Hepatocyte (in vitro differentiated cells): ENCODE measurements at regions not wholly inside any gene's neighbourhood (a gene's known extent, or its start where the extent isn't known, plus 50 kb on each side); places are given as distances from the start of the nearest gene placed in this dataset.
"Not testable (repeated sequence)": the region's sequence is repeated elsewhere in the genome, so short reads cannot be mapped to it uniquely, and the experiment has no call there.

ENCODE experiments used
- DNase-seq: peaks from one replicate; pipeline ENCODE4 v3.0.0-alpha.2; 2016; ENCODE audit warnings: low spot score
- H2AFZ ChIP-seq: fragments of 200-600 bp; sonication (generic); 2 replicates; pipeline ENCODE4 v1.6.0; 2016; ENCODE audit warnings: antibody characterized with exemption, mild to moderate bottlenecking
- H3K27ac ChIP-seq: fragments of 200-600 bp; sonication (generic); 2 replicates; pipeline ENCODE4 v1.5.1; 2016; ENCODE audit warnings: mild to moderate bottlenecking
- H3K27me3 ChIP-seq: fragments of 200-600 bp; sonication (generic); 2 replicates; pipeline ENCODE4 v1.6.1; 2016
- H3K36me3 ChIP-seq: fragments of 200-600 bp; sonication (generic); replicated peaks from 2 replicates; pipeline ENCODE4 v1.5.1; 2016; ENCODE audit warnings: low read depth; ENCODE audit not compliant: insufficient read depth
- H3K4me1 ChIP-seq: fragments of 200-600 bp; sonication (generic); 2 replicates; pipeline ENCODE4 v1.5.1; 2016; ENCODE audit warnings: mild to moderate bottlenecking, moderate library complexity; ENCODE audit not compliant: insufficient read depth
- H3K4me2 ChIP-seq: fragments of 200-600 bp; sonication (generic); 2 replicates; pipeline ENCODE4 v1.6.0; 2016
- H3K4me3 ChIP-seq: fragments of 200-600 bp; sonication (generic); 2 replicates; pipeline ENCODE4 v1.5.1; 2016; ENCODE audit warnings: mild to moderate bottlenecking
- H3K79me2 ChIP-seq: fragments of 200-600 bp; sonication (generic); 2 replicates; pipeline ENCODE4 v1.6.0; 2017; ENCODE audit warnings: mild to moderate bottlenecking
- H3K9me2 ChIP-seq: fragments of 200-600 bp; sonication (generic); replicated peaks from 2 replicates; pipeline ENCODE4 v1.6.0; 2017; ENCODE audit warnings: mild to moderate bottlenecking; ENCODE audit not compliant: insufficient read depth
- H3K9me3 ChIP-seq: fragments of 200-600 bp; sonication (generic); 2 replicates; pipeline ENCODE4 v1.5.1; 2016; ENCODE audit warnings: low read depth, mild to moderate bottlenecking
- H4K20me1 ChIP-seq: fragments of 200-600 bp; sonication (generic); 2 replicates; pipeline ENCODE4 v1.6.0; 2016; ENCODE audit warnings: mild to moderate bottlenecking; ENCODE audit not compliant: insufficient read depth, poor library complexity, severe bottlenecking
- EZH2 ChIP-seq: fragments of 200-600 bp; sonication (generic); IDR thresholded peaks from 2 replicates; pipeline ENCODE4 v1.6.1; 2016; ENCODE audit warnings: antibody characterized with exemption, mild to moderate bottlenecking, borderline replicate concordance
- EZH2phosphoT487 ChIP-seq: fragments of 200-600 bp; sonication (generic); IDR thresholded peaks from one replicate; pipeline ENCODE4 v1.6.1; 2018; ENCODE audit warnings: antibody characterized with exemption, mild to moderate bottlenecking, low read depth, moderate library complexity; ENCODE audit not compliant: unreplicated experiment, severe bottlenecking
- WGBS: methylation state at CpG from one replicate; pipeline ENCODE4 v1.1.6; 2016; ENCODE audit warnings: low lambda C conversion rate; ENCODE audit errors: missing lambda C conversion rate; 5-methylcytosine and 5-hydroxymethylcytosine counted together
- TF ChIP-seq, protein P1 (sequence below): fragments of 200-600 bp; sonication (generic); IDR thresholded peaks from 2 replicates; pipeline ENCODE4 v1.5.1; 2016; ENCODE audit warnings: antibody characterized with exemption, mild to moderate bottlenecking; ENCODE audit not compliant: poor library complexity

DNA sequence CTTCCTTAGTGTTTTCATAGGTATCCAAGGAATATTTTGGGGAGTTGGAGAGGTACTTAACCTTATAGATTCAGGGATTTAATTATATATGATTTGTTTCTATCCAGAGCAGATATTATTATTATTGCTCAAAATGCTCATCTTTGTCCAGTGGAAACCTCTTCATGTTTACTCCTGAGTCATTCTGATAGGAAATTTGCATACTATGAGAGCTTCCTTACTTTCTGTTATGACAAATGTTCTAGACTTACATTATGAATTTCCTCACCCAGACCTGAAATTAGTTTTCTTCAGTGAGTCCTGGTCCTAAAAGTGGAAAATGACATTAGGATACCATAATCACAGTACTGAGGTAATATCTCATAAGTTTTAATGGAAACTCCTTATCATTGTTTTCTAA, 57.5 kb upstream of the PLPPR5 start:
- Histone ChIP-seq H3K4me1 (no peaks in the 10 kb centered on the region), H3K4me2 (no peak overlapping the region), H3K27ac (no peak overlapping the region), H4K20me1 (no peaks in the 10 kb centered on the region), H3K9me3 (no peaks in the 10 kb centered on the region), H3K36me3 (no peaks in the 10 kb centered on the region), H3K27me3 (no peaks in the 10 kb centered on the region), H3K9me2 (no peaks in the 10 kb centered on the region), H3K4me3 (no peak overlapping the region), H2AFZ (no peak overlapping the region), H3K79me2 (no peaks in the 10 kb centered on the region)
- TF ChIP-seq EZH2 (no peak), EZH2phosphoT487 (no peak)
- TF ChIP-seq, protein P1, sequence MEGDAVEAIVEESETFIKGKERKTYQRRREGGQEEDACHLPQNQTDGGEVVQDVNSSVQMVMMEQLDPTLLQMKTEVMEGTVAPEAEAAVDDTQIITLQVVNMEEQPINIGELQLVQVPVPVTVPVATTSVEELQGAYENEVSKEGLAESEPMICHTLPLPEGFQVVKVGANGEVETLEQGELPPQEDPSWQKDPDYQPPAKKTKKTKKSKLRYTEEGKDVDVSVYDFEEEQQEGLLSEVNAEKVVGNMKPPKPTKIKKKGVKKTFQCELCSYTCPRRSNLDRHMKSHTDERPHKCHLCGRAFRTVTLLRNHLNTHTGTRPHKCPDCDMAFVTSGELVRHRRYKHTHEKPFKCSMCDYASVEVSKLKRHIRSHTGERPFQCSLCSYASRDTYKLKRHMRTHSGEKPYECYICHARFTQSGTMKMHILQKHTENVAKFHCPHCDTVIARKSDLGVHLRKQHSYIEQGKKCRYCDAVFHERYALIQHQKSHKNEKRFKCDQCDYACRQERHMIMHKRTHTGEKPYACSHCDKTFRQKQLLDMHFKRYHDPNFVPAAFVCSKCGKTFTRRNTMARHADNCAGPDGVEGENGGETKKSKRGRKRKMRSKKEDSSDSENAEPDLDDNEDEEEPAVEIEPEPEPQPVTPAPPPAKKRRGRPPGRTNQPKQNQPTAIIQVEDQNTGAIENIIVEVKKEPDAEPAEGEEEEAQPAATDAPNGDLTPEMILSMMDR: no peak
- DNase-seq: no peak

DNA sequence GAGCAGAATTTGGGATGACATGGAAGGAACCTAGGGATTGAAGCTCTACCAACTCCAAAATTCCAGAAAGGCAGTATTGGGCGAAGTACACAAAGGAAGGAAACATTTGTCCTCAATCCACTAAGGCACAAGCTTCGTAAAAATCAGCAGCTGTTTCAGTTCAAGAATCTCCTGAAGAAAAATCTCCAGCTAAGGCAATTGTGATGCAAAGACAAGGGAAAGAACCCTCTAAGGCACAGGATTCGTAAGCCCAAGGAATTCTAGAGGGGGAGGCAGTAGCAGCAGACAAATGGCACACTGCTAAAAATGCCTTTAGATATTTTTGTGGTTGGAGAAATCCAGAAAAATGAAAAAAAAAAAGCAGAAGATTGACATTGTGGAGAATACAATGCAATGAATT, 64.5 kb upstream of the PLPPR5 start:
- Histone ChIP-seq H2AFZ (no peak overlapping the region), H4K20me1 (no peaks in the 10 kb centered on the region)
- 50% methylated on average over 3 of the region's 3 CpGs for WGBS

DNA sequence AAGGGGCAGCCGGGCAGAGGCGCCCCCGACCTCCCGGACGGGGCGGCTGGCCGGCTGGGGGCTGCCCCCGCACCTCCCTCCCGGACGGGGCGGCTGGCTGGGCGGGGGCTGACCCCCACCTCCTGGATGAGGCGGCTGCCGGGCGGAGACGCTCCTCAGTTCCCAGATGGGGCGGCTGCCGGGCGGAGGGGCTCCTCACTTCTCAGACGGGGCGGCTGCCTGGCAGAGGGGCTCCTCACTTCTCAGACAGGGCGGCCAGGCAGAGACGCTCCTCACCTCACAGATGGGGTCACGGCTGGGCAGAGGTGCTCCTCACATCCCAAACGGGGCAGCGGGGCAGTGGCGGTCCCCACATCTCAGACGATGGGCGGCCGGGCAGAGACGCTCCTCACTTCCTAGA, 73.9 kb upstream of the PLPPR5 start:
- H3K79me2 ChIP-seq, H3K9me3 ChIP-seq: not testable (repeated sequence)
- 100% methylated on average over 8 of the region's 31 CpGs for WGBS

More for the DNA sequence above, 64.5 kb upstream of the PLPPR5 start:
- no peaks in the 10 kb centered on the region for H3K27me3 ChIP-seq
- TF ChIP-seq EZH2: no peak
- TF ChIP-seq EZH2phosphoT487: no peak
- TF ChIP-seq, protein P1: no peak
- no peak overlapping the region for H3K27ac ChIP-seq
- H3K36me3 ChIP-seq: no peaks in the 10 kb centered on the region
- H3K4me1 ChIP-seq: no peaks in the 10 kb centered on the region
- no peaks in the 10 kb centered on the region for H3K9me2 ChIP-seq
- no peaks in the 10 kb centered on the region for H3K79me2 ChIP-seq
- DNase-seq: no peak
- H3K4me2 ChIP-seq: no peak overlapping the region
- no peaks in the 10 kb centered on the region for H3K9me3 ChIP-seq
- H3K4me3 ChIP-seq: no peak overlapping the region

DNA sequence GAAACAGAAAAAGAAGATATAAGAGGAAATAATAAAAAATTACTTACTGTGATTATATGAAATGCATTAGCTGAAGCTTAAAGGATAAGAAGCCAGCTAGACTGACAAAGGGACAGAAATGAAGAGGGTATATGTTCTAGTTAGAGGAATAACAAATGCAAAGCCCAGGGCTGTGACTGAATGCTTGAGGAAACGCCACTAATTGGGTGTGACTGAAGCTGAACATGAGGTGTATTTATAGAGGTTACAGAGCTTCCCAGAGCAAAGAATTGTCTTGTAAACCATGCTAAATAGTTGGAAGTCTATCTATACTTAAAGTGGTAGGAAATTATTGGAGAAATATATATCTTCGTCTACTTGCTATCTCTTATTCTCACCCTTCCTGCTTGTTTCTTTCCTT, 77.7 kb upstream of the PLPPR5 start:
- H3K9me3 ChIP-seq: no peaks in the 10 kb centered on the region
- no peak overlapping the region for H3K4me2 ChIP-seq
- H3K9me2 ChIP-seq: no peaks in the 10 kb centered on the region
- no peaks in the 10 kb centered on the region for H3K36me3 ChIP-seq
- no peak overlapping the region for H3K27ac ChIP-seq
- no peak overlapping the region for H2AFZ ChIP-seq
- H3K27me3 ChIP-seq: no peaks in the 10 kb centered on the region
- no peak overlapping the region for H3K4me3 ChIP-seq
- DNase-seq: no peak
- no peaks in the 10 kb centered on the region for H4K20me1 ChIP-seq
- no peaks in the 10 kb centered on the region for H3K79me2 ChIP-seq
- H3K4me1 ChIP-seq: no peaks in the 10 kb centered on the region
- WGBS: 47% methylated on average over 2 of the region's 2 CpGs
- no peak for TF ChIP-seq EZH2phosphoT487
- TF ChIP-seq, protein P1: no peak
- no peak for TF ChIP-seq EZH2

More for the DNA sequence above, 73.9 kb upstream of the PLPPR5 start:
- not testable (repeated sequence) for H3K4me2 ChIP-seq, H3K27me3 ChIP-seq, H4K20me1 ChIP-seq, H2AFZ ChIP-seq, H3K4me1 ChIP-seq, H3K9me2 ChIP-seq, H3K27ac ChIP-seq, H3K4me3 ChIP-seq, DNase-seq, H3K36me3 ChIP-seq
